SK-N-SH (cell line): ENCODE measurements at regions not wholly inside any gene's neighbourhood (a gene's known extent, or its start where the extent isn't known, plus 50 kb on each side); places are given as distances from the start of the nearest gene placed in this dataset.

Experiments used
- EZH2phosphoT487 ChIP-seq: fragments of 200-600 bp; sonication (generic); IDR thresholded peaks from 2 replicates; pipeline ENCODE4 v1.6.1; 2017; ENCODE audit warnings: low read depth, mixed run types, mild to moderate bottlenecking, antibody characterized with exemption, moderate library complexity, borderline replicate concordance
- GABPA ChIP-seq: IDR thresholded peaks from 2 replicates; pipeline ENCODE4 v1.4.0; 2012; ENCODE audit warnings: low read depth, mild to moderate bottlenecking
- NFIC ChIP-seq: IDR thresholded peaks from 2 replicates; pipeline ENCODE4 v1.4.0; 2012; ENCODE audit warnings: borderline replicate concordance
- PBX3 ChIP-seq: IDR thresholded peaks from 2 replicates; pipeline ENCODE4; 2012
- POLR2AphosphoS5 ChIP-seq: IDR thresholded peaks from 2 replicates; pipeline ENCODE4 v1.6.1; 2012; ENCODE audit warnings: low read depth, low read length
- RAD21 ChIP-seq: IDR thresholded peaks from 2 replicates; pipeline ENCODE4 v1.6.1; 2012; ENCODE audit warnings: mild to moderate bottlenecking, low read length
- REST ChIP-seq: IDR thresholded peaks from 2 replicates; pipeline ENCODE4 v1.6.1; 2012; ENCODE audit warnings: mild to moderate bottlenecking, low read depth, low read length, moderate library complexity
- TAF1 ChIP-seq: IDR thresholded peaks from 2 replicates; pipeline ENCODE4 v1.6.1; 2012; ENCODE audit warnings: low read depth, mild to moderate bottlenecking, low read length, moderate library complexity, borderline replicate concordance
- TCF12 ChIP-seq: IDR thresholded peaks from 2 replicates; pipeline ENCODE4 v1.4.0; 2012
- TEAD4 ChIP-seq: IDR thresholded peaks from 2 replicates; pipeline ENCODE4 v1.4.0; 2012; ENCODE audit warnings: mild to moderate bottlenecking, borderline replicate concordance; ENCODE audit not compliant: insufficient read depth
- YY1 ChIP-seq: IDR thresholded peaks from 2 replicates; pipeline ENCODE4 v1.4.0; 2012; ENCODE audit warnings: low read depth, mild to moderate bottlenecking
- TF ChIP-seq, protein P1 (sequence below): fragments of 200-600 bp; sonication (generic); IDR thresholded peaks from 2 replicates; pipeline ENCODE4 v1.6.1; 2017; ENCODE audit warnings: antibody characterized with exemption, mild to moderate bottlenecking, moderate library complexity

DNA sequence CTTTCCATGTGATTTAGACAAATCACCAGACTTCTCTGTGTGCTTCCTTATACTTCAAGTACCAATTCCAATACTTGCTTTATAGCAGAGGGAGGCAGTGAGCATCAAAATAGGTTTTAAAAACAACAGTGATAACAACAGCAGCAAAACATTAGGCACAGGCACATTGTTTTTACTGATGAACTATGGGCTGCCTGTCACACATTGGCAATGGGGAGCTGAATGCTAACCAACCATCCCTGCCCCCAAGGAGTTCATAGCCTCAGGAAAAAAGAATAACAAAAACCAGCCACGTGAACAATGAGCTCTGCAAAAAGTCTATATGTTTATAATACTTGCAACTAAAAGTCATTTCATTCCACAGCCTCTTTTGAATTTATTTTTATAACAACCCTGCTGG lies 287.9 kb upstream of the TRIB2 start:
- TF ChIP-seq GABPA (no peak), POLR2AphosphoS5 (no peak), TAF1 (no peak), NFIC (no peak), RAD21 (no peak), EZH2phosphoT487 (no peak), YY1 (no peak), TEAD4 (no peak), PBX3 (no peak), REST (no peak), TCF12 (no peak)
- TF ChIP-seq, protein P1, sequence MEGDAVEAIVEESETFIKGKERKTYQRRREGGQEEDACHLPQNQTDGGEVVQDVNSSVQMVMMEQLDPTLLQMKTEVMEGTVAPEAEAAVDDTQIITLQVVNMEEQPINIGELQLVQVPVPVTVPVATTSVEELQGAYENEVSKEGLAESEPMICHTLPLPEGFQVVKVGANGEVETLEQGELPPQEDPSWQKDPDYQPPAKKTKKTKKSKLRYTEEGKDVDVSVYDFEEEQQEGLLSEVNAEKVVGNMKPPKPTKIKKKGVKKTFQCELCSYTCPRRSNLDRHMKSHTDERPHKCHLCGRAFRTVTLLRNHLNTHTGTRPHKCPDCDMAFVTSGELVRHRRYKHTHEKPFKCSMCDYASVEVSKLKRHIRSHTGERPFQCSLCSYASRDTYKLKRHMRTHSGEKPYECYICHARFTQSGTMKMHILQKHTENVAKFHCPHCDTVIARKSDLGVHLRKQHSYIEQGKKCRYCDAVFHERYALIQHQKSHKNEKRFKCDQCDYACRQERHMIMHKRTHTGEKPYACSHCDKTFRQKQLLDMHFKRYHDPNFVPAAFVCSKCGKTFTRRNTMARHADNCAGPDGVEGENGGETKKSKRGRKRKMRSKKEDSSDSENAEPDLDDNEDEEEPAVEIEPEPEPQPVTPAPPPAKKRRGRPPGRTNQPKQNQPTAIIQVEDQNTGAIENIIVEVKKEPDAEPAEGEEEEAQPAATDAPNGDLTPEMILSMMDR = no peak
